KMS-11 (cell line): ENCODE measurements at regions not wholly inside any gene's neighbourhood (a gene's known extent, or its start where the extent isn't known, plus 50 kb on each side); places are given as distances from the start of the nearest gene placed in this dataset.

Experiments used
- H2AFZ ChIP-seq: fragments of 200-600 bp; sonication (generic); 2 replicates; pipeline ENCODE4 v1.6.1; 2016; ENCODE audit warnings: antibody characterized with exemption, mixed run types, low read depth
- H3K27ac ChIP-seq: fragments of 200-600 bp; sonication (generic); 2 replicates; pipeline ENCODE4 v1.6.1; 2016; ENCODE audit warnings: mild to moderate bottlenecking, mixed run types
- H3K27me3 ChIP-seq: fragments of 200-600 bp; sonication (generic); 2 replicates; pipeline ENCODE4 v1.6.1; 2017; ENCODE audit warnings: mild to moderate bottlenecking, low read depth, mixed run types, moderate library complexity; ENCODE audit not compliant: insufficient read depth
- H3K36me3 ChIP-seq: fragments of 200-600 bp; sonication (generic); 2 replicates; pipeline ENCODE4 v1.6.1; 2017; ENCODE audit warnings: mild to moderate bottlenecking, mixed run types; ENCODE audit not compliant: insufficient read depth
- H3K4me1 ChIP-seq: fragments of 200-600 bp; sonication (generic); 2 replicates; pipeline ENCODE4 v1.6.1; 2016; ENCODE audit warnings: mild to moderate bottlenecking, low read depth, mixed run types; ENCODE audit not compliant: poor library complexity, severe bottlenecking
- H3K4me2 ChIP-seq: fragments of 200-600 bp; sonication (generic); 2 replicates; pipeline ENCODE4 v1.7.0; 2016; ENCODE audit warnings: mild to moderate bottlenecking, mixed run types
- H3K4me3 ChIP-seq: fragments of 200-600 bp; sonication (generic); IDR thresholded peaks from 2 replicates; pipeline ENCODE4 v1.6.1; 2017; ENCODE audit warnings: low read depth, low read length, mixed read lengths; ENCODE audit not compliant: insufficient read depth
- H3K79me2 ChIP-seq: fragments of 200-600 bp; sonication (generic); 2 replicates; pipeline ENCODE4 v1.6.1; 2016; ENCODE audit warnings: low read depth, mixed run types; ENCODE audit not compliant: insufficient read depth
- H3K9ac ChIP-seq: fragments of 200-600 bp; sonication (generic); 2 replicates; pipeline ENCODE4 v1.6.1; 2016; ENCODE audit warnings: mild to moderate bottlenecking, mixed run types
- H4K20me1 ChIP-seq: fragments of 200-600 bp; sonication (generic); 2 replicates; pipeline ENCODE4 v1.6.1; 2016; ENCODE audit warnings: mild to moderate bottlenecking, mixed run types; ENCODE audit not compliant: insufficient read depth
- TF ChIP-seq, protein P1 (sequence below): fragments of 200-600 bp; sonication (generic); conservative IDR thresholded peaks from 2 replicates; pipeline ENCODE4 v1.6.1; 2017; ENCODE audit warnings: low read depth, mild to moderate bottlenecking, antibody characterized with exemption, low read length, moderate library complexity, mixed read lengths

DNA sequence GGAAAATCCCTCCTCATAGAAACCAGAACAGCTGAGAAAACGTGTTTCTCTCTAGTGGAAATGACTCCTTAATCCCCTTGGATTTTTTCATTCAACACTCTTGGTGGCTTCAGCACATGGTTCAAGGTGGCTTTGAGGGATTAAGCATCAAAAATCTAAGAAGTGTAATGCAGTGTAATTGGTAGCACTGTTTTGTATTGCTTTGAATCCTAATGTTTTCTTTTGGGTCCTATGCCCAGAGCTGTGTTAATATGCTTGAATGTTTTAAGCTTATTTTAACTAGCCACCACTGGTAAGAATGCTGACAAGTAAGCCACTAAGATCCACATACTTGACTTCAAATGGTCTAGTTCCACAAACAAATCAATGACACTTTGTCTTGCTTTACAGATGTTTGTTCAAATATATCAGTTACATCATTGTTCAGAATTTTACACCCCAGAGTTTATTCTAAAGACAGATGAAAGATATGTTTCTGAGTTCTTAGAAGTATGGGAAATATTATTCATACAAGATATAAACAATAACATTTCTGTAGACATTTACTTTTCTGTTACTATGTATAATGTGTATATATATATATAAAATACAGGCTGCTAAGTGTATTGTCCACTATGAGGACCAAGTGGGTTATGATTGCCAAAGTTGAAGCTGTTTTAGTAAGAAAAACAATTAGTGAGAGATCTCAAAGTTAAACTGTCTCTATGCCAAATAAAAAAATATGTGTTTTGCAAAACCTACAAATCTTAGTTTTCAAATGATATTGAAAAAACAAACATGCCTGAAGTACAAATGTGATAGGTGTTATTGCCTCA, 220.8 kb downstream of the OGFRL1 start:
- H3K36me3 ChIP-seq = no peaks in the 10 kb centered on the region
- H3K4me1 ChIP-seq = peaks cover 23% of the 10 kb centered on the region
- no peaks in the 10 kb centered on the region for H3K27me3 ChIP-seq
- H3K4me3 ChIP-seq = no peak overlapping the region
- no peaks in the 10 kb centered on the region for H3K79me2 ChIP-seq
- TF ChIP-seq, protein P1, sequence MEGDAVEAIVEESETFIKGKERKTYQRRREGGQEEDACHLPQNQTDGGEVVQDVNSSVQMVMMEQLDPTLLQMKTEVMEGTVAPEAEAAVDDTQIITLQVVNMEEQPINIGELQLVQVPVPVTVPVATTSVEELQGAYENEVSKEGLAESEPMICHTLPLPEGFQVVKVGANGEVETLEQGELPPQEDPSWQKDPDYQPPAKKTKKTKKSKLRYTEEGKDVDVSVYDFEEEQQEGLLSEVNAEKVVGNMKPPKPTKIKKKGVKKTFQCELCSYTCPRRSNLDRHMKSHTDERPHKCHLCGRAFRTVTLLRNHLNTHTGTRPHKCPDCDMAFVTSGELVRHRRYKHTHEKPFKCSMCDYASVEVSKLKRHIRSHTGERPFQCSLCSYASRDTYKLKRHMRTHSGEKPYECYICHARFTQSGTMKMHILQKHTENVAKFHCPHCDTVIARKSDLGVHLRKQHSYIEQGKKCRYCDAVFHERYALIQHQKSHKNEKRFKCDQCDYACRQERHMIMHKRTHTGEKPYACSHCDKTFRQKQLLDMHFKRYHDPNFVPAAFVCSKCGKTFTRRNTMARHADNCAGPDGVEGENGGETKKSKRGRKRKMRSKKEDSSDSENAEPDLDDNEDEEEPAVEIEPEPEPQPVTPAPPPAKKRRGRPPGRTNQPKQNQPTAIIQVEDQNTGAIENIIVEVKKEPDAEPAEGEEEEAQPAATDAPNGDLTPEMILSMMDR = no peak
- H2AFZ ChIP-seq = no peak overlapping the region
- no peak overlapping the region for H3K9ac ChIP-seq
- no peak overlapping the region for H3K27ac ChIP-seq
- H3K4me2 ChIP-seq = peak overlapping the region; percentile 34
- H4K20me1 ChIP-seq = no peaks in the 10 kb centered on the region

DNA sequence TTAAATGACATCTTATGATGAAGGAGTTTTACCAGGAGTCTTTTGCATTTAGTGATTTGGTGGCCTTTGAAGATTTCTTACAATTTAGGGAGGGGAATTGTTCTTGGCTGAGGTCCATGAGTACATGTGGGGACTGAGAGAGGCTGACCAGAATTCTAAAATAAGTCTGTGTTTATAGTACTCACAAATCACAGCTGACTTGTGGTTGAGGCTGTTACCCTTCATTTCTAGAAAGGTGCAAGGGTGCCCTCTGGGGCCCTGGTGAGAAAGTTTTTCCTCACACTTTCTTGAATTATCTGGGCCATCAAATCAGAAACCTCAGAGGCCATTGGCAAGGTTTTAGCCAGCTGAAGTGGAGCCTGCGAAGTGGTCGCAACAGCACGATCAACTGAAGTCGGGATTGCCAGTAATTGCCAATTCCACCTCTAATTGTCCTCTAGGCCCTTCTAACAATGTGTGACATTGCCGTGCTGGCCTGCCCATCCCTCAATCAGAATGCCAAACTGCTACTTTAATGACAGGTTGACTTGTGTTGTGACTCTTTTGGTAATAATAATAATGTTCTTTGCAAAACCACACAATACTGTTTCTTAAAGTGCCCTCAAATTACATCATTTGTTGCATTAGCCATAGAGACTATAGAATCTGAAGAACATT, 221.6 kb downstream of the OGFRL1 start:
- no peaks in the 10 kb centered on the region for H3K79me2 ChIP-seq
- no peaks in the 10 kb centered on the region for H4K20me1 ChIP-seq
- peaks cover 23% of the 10 kb centered on the region for H3K4me1 ChIP-seq
- H2AFZ ChIP-seq = peak overlapping the region; percentile 6; the same call in 1 of the 2 replicates
- H3K27me3 ChIP-seq = no peaks in the 10 kb centered on the region
- TF ChIP-seq, protein P1 = peak; percentile 72
- H3K36me3 ChIP-seq = no peaks in the 10 kb centered on the region
- no peak overlapping the region for H3K27ac ChIP-seq
- H3K9ac ChIP-seq = no peak overlapping the region
- H3K4me2 ChIP-seq = peak overlapping the region; percentile 34
- H3K4me3 ChIP-seq = no peak overlapping the region

DNA sequence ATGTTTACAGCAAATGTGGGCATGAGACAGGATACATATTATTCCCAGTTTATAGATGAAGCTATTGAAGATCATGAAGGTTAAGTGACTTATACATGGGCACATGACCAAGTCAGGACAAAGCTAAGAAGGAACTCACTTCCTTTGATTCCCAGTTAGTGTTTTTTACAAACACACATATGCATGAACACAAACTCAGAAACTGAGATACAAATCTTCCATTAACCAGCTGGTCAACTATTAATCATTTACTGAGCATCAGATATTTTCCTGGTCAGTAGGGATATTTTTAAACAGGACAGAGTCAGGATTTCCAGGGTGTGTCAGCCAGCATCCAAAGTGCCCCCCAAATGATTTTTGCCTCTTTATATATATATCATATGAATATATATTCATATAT, 222.2 kb downstream of the OGFRL1 start:
- Histone ChIP-seq H3K36me3 (no peaks in the 10 kb centered on the region), H4K20me1 (no peaks in the 10 kb centered on the region), H3K4me3 (no peak overlapping the region), H2AFZ (no peak overlapping the region), H3K9ac (no peak overlapping the region), H3K4me2 (no peak overlapping the region), H3K4me1 (peaks cover 23% of the 10 kb centered on the region), H3K79me2 (no peaks in the 10 kb centered on the region), H3K27me3 (no peaks in the 10 kb centered on the region), H3K27ac (no peak overlapping the region)
- TF ChIP-seq, protein P1 = no peak

DNA sequence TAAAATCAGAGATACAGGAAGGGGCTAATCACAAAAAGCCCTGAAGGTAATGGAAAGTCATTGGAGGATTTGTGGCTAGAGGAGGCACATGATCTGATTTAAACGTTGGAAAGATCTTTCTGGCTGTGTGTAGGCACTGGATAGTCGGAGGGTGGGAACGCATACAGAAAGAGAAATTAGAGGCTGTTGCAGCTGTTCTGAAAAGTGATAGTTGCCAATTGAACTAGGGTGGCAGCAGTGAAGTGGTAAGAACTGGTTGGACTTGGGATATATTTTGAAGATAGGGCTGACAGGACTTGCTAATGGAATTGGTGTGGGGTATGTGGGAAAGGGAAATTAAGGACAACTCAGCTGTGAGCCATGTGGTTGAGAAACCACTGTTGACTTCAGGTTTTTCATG, 223.6 kb downstream of the OGFRL1 start:
- Histone ChIP-seq H3K36me3 (no peaks in the 10 kb centered on the region), H3K4me1 (peaks cover 23% of the 10 kb centered on the region), H3K27me3 (no peaks in the 10 kb centered on the region), H3K79me2 (no peaks in the 10 kb centered on the region), H2AFZ (no peak overlapping the region), H3K9ac (no peak overlapping the region), H3K4me2 (no peak overlapping the region), H3K27ac (no peak overlapping the region), H4K20me1 (no peaks in the 10 kb centered on the region), H3K4me3 (no peak overlapping the region)
- TF ChIP-seq, protein P1 = no peak
